GM12873 (cell line): ENCODE measurements at regions not wholly inside any gene's neighbourhood (a gene's known extent, or its start where the extent isn't known, plus 50 kb on each side); places are given as distances from the start of the nearest gene placed in this dataset.

Experiments used
- TF ChIP-seq, protein P1 (sequence below): IDR thresholded peaks from 2 replicates; pipeline ENCODE4 v1.5.1; 2012; ENCODE audit warnings: low read depth, mild to moderate bottlenecking, moderate library complexity, low read length, control low read depth; ENCODE audit not compliant: insufficient read depth; ENCODE audit errors: missing control alignments

DNA sequence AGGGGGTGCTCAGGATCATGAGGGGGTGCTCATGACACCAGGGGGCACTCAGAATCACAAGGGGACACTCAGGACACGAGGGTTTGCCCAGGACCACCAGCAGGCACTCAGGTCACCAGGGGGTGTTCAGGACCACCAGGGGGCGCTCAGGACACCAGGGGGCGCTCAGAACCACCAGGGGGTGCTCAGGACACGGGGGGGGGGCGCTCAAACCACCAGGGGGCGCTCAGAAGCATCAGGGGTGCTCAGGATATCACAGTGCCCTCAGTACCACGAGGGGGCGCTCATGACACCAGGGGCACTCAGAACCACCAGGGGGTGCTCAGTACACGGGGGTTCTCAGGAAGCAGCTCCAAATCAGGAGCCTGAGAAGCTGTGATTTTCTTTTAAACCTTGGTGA, 221.8 kb upstream of the TP53TG3 start:
- TF ChIP-seq, protein P1, sequence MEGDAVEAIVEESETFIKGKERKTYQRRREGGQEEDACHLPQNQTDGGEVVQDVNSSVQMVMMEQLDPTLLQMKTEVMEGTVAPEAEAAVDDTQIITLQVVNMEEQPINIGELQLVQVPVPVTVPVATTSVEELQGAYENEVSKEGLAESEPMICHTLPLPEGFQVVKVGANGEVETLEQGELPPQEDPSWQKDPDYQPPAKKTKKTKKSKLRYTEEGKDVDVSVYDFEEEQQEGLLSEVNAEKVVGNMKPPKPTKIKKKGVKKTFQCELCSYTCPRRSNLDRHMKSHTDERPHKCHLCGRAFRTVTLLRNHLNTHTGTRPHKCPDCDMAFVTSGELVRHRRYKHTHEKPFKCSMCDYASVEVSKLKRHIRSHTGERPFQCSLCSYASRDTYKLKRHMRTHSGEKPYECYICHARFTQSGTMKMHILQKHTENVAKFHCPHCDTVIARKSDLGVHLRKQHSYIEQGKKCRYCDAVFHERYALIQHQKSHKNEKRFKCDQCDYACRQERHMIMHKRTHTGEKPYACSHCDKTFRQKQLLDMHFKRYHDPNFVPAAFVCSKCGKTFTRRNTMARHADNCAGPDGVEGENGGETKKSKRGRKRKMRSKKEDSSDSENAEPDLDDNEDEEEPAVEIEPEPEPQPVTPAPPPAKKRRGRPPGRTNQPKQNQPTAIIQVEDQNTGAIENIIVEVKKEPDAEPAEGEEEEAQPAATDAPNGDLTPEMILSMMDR = peak; percentile 47
